Epithelial cell of esophagus (primary cell): ENCODE measurements at regions not wholly inside any gene's neighbourhood (a gene's known extent, or its start where the extent isn't known, plus 50 kb on each side); places are given as distances from the start of the nearest gene placed in this dataset.
A peak's percentile ranks its signal among the peaks of the same experiment; 100 is the strongest.

Experiments used
- DNase-seq: peaks from one replicate; pipeline ENCODE4 v3.0.0; 2010; ENCODE audit warnings: low read depth
- H3K4me3 ChIP-seq: 2 replicates; pipeline ENCODE4 v1.5.1; 2011; ENCODE audit warnings: mild to moderate bottlenecking, low read length, control low read depth
- TF ChIP-seq, protein P1 (sequence below): IDR thresholded peaks from 2 replicates; pipeline ENCODE4 v1.5.1; 2011; ENCODE audit warnings: low read depth, mild to moderate bottlenecking, low read length, control low read depth, inconsistent platforms; ENCODE audit not compliant: insufficient read depth; ENCODE audit errors: missing control alignments

DNA sequence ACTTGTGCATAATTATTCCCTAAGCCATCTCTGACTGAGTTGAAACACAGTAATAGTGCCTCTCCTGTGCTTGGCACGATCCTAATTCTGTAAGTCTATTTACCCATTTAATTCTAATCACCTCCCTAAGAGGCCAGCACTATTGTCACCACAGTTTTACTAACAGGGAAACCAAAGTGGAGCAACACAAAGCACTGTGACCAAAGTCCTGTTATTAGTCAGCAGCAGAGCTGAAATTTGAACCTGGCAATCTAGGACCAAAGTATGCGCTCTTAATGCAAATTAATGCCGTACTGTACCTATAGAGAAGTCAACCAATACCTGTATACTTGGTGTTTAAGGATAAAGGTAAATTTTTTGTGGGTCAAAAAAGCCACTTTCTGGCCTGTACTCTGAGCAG lies 77.1 kb upstream of the CNTLN start:
- TF ChIP-seq, protein P1, sequence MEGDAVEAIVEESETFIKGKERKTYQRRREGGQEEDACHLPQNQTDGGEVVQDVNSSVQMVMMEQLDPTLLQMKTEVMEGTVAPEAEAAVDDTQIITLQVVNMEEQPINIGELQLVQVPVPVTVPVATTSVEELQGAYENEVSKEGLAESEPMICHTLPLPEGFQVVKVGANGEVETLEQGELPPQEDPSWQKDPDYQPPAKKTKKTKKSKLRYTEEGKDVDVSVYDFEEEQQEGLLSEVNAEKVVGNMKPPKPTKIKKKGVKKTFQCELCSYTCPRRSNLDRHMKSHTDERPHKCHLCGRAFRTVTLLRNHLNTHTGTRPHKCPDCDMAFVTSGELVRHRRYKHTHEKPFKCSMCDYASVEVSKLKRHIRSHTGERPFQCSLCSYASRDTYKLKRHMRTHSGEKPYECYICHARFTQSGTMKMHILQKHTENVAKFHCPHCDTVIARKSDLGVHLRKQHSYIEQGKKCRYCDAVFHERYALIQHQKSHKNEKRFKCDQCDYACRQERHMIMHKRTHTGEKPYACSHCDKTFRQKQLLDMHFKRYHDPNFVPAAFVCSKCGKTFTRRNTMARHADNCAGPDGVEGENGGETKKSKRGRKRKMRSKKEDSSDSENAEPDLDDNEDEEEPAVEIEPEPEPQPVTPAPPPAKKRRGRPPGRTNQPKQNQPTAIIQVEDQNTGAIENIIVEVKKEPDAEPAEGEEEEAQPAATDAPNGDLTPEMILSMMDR: no peak
- no peak for DNase-seq
- no peak overlapping the region for H3K4me3 ChIP-seq

DNA sequence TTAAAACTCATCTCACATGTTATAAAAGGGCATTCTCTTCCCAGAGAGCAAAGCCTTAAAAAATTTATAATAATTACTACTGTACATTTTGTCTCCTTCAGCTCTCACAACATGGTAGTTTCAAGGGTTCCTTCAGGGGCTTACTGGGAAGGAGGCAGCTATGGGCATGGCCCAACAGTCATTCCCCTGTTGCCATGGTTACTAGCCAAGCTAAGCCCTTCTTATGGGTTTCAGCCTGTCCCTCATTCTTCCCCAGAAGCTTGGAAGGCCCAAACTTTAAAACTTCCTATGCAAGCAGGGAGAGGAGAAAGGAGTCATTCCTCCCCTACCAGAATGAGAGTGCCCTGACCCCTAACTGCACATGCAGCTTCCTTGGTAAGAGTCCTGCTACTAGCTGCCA lies 82.2 kb upstream of the CNTLN start:
- no peak overlapping the region for H3K4me3 ChIP-seq
- no peak for DNase-seq
- TF ChIP-seq, protein P1: no peak

DNA sequence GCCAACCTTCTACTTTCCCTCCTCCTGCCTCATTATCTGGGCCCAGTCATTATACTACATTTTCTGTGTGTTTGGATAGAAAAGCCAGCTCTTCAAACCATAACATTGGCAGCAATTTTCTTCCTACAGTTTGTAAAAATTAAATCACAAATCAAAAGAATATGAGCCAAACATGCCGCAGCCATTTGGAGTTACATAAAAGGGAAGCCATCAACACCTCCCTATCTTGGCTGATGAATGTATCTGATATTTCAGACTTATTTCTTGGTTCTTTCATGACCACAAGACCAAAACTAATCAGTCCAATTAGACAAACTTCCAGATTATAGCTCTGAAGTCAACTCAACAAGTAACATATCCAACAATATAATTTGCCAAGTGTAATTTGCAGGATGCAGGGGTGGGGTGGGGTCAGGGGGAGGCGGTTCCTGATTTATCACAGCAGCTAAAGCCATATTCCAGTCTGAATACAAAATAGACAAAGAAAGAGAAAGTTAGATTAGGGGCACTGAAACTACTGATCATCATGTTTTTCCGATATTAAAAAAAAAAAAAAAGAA lies 89.4 kb upstream of the CNTLN start:
- TF ChIP-seq, protein P1: no peak
- no peak overlapping the region for H3K4me3 ChIP-seq

DNA sequence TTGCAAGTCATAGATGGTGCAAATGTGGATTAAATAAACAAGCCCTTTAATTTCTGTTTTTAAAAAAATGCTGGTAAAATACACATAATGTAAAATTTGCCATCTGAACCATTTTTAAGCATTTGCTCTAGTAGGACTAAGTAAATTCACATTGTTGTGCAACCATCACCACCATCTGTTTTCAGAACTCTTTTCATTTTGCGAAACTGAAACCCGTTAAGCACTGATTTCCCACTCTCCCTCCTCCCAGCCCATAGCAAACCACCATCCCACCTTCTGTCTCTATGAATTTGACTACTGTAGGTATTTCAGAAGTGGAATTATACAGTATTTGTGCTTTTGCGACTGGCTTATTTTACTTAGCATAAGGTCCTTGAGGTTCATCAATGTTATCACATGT lies 103.3 kb upstream of the CNTLN start:
- DNase-seq: no peak
- TF ChIP-seq, protein P1: no peak
- no peak overlapping the region for H3K4me3 ChIP-seq

More for the DNA sequence above, 89.4 kb upstream of the CNTLN start:
- no peak for DNase-seq

DNA sequence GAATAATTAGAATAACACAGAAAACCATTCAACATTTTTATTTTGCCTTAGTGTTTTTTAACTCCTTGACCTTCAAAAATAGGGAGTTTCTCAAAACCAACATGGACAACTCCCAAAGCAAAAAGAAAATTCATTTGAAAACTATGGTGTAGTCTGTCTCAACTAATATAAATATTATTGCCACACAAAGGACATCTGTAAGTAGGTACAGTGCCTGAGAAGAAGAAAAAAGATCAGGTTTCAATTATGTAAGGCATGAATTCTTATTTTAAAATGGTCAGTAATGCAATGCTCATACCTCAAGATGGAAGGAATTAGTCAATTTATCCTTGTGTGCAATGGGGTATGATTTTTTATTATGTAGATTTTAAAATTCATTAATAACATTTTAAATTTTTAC lies 109.6 kb upstream of the CNTLN start:
- DNase-seq: no peak
- TF ChIP-seq, protein P1: no peak
- no peak overlapping the region for H3K4me3 ChIP-seq

DNA sequence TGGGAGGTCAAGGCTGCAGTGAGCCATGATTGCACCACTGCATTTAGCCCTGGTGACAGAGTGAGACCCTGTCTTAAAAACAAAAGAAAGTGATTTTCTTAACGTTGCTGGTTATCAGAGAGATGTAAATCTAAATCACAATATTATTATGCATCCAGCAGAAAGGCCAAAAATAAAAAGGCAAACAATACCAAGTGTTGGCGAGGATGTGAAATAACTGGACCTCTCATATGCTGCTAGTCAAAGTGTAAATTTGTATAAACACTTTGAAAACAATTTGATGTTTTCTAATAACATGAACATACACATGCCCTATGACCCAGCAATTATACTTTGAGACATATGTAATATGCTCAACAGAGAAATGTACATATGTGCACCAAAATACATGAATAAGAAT lies 110.7 kb upstream of the CNTLN start:
- TF ChIP-seq, protein P1: no peak

DNA sequence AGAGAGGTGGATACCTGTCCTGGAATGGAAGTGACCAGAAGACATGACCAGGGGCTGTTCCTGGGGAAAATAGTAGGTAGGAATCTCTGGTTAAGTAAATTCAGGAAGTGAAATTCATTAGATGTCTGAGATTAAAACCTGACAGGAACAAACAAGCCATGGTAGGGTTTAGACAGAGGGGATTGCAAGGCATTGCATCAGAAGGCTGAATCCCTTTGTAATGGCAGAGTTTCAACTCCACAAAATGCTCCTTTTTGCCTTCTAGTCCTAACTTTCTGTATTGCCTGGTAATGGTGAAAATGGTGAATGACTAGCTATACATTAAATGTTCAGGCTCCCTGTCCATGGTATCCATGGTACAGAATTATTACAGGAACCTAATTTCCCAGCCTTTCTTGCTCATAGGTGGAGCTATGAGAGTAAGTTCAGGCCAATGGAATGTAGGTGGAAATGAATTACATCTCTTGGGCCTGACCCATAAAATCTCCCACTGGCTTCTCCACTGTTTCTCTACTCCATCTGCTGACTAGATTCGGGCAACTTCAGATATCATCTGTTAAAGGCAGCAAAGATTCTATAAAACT lies 113.4 kb upstream of the CNTLN start:
- peak; percentile 4 for DNase-seq
- no peak overlapping the region for H3K4me3 ChIP-seq
- TF ChIP-seq, protein P1: no peak

More for the DNA sequence above, 110.7 kb upstream of the CNTLN start:
- DNase-seq: no peak
- H3K4me3 ChIP-seq: no peak overlapping the region
